GM15510 (cell line): ENCODE measurements at regions not wholly inside any gene's neighbourhood (a gene's known extent, or its start where the extent isn't known, plus 50 kb on each side); places are given as distances from the start of the nearest gene placed in this dataset.

Experiments
- POLR2A ChIP-seq: IDR thresholded peaks from 3 replicates; pipeline ENCODE4 v1.6.1; 2011; ENCODE audit warnings: borderline replicate concordance; ENCODE audit not compliant: insufficient read length; ENCODE audit errors: extremely low read depth

GRCh38 chr16:85418978-85419491 is 194.1 kb upstream of the GSE1 start:
- no peak for TF ChIP-seq POLR2A

GRCh38 chr16:85419503-85420408 is 193.4 kb upstream of the GSE1 start:
- no peak for TF ChIP-seq POLR2A

- no peak for TF ChIP-seq POLR2A
These were observed 192.4 kb upstream of the GSE1 start for GRCh38 chr16:85420501-85421337.

- no peak for TF ChIP-seq POLR2A
These were observed 191.6 kb upstream of the GSE1 start for GRCh38 chr16:85421338-85422195.

- no peak for TF ChIP-seq POLR2A
These were observed 190.9 kb upstream of the GSE1 start for GRCh38 chr16:85422196-85422631.

- TF ChIP-seq POLR2A, result no peak
These were observed 190.2 kb upstream of the GSE1 start for GRCh38 chr16:85422632-85423550.

- no peak for TF ChIP-seq POLR2A
These were observed 189.5 kb upstream of the GSE1 start for GRCh38 chr16:85423631-85424030.

GRCh38 chr16:85424260-85425073 is 188.7 kb upstream of the GSE1 start:
- TF ChIP-seq POLR2A, result no peak

GRCh38 chr16:85425074-85425662 is 188.0 kb upstream of the GSE1 start:
- TF ChIP-seq POLR2A, result no peak

GRCh38 chr16:85426806-85427205 is 186.3 kb upstream of the GSE1 start:
- TF ChIP-seq POLR2A, result no peak

- TF ChIP-seq POLR2A, result no peak
These were observed 184.8 kb upstream of the GSE1 start for GRCh38 chr16:85428168-85428898.

GRCh38 chr16:85428899-85429775 is 184.0 kb upstream of the GSE1 start:
- TF ChIP-seq POLR2A, result no peak
